HUDEP-2 (cell line): ENCODE measurements at regions not wholly inside any gene's neighbourhood (a gene's known extent, or its start where the extent isn't known, plus 50 kb on each side); places are given as distances from the start of the nearest gene placed in this dataset.
A peak's percentile ranks its signal among the peaks of the same experiment; 100 is the strongest.

Source experiments
- DNase-seq, 76 experiments: peaks; one replicate each; lab custom pipeline; 2025; ENCODE audit not compliant: unreplicated experiment in 76 of 76; lab: John Stamatoyannopoulos, UW

- peak in 5 of 76 experiments; percentile 1 to 11 (median 4) for DNase-seq
Measured at GRCh38 chr12:58450868-58451482, 469.3 kb downstream of the LRIG3 start.

GRCh38 chr12:58452546-58452945 lies 467.8 kb downstream of the LRIG3 start:
- DNase-seq = no peak

DNA sequence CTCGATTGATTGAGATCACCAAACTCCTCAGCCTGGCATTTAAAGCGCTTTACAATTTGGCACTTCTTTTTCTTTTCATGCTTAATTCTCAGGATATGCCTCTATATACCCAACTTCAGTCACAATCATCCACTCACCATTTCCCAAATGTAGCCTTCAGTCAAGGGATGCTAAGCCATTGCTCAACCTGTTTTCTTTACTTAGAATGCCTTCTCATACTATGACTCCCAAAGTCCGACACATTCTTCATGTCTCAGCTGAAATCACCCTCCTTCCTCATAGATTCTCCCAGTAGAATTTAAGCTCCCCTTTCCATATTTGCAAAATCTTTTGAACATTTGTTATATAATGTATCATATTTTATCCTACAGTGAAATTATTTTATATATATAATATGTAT lies 467.0 kb downstream of the LRIG3 start:
- DNase-seq = no peak

- no peak for DNase-seq
Measured at GRCh38 chr12:58455136-58455535, 465.2 kb downstream of the LRIG3 start.

DNA sequence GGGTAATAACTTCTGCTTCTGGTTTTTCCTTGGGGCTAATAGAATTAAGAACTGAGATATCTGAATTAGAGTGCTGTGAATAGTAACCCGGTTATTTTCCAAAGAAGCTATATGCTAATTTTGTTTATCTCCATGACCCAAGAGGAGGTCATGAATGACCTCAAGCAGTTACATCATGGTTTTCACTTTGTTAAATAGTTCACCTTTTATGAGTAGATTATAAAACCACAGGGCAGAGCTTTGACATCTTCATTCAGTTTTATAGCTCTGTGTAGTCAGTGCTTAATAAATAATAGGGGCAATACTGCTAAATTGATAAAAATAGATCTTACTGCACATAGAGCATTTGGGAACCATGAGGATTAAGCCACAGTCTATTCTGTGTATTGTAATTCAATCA lies 462.2 kb downstream of the LRIG3 start:
- no peak for DNase-seq

DNA sequence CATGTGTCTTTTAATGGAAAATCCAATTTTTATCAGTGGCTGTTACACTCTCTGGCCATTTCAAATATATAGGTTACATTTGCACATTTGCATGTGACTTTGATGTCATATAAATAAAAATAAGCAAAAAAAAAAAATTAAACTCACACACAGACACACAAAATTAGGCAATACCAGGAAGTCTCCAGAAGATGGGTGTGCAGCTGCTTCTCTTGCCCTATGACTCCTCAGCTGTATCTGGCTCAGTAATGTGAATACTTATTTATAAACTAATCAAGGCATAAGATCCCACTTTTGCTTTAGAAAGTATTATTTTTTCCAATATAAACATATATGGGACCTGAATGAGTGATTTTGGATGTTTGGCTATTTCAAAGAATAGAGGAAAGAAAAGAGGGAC lies 461.1 kb downstream of the LRIG3 start:
- no peak for DNase-seq

DNA sequence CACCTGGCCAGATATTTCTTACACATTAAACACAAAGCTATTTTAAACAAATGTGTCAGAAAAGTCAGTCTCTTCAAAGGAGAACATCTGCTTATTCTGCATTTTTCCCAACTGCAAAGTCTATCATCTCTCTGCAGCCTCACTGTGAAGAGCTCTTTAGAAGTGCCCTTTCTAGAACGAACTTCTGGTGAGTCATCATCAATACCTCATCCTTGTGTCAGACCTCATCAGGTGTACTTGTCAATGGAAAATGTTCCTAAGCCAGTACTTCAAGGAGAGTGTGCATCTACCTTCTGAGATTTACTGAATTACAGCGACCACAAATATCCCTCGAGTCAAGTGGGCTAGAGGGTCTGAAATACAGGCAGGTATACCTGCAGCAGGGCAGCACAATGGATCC lies 457.3 kb downstream of the LRIG3 start:
- DNase-seq = no peak

DNA sequence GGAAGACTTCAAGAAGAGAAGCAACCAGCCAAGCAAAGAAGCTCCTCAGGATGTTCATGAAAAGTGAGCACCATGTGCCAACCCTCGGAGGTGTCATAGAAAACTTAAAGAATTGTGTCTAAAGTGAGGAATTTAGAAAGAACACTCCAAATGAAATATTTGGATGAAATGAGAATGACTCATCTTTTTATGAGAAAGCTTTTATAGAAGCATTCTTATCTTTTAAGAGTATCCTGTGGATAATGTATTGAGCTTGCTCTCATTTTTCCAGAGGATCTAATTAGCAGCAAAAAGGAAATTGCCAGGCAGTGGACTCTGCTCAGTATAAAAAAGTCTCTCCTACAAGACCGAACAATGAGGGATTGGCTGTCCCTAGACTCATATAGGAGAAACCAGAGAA lies 454.9 kb downstream of the LRIG3 start:
- no peak for DNase-seq

DNA sequence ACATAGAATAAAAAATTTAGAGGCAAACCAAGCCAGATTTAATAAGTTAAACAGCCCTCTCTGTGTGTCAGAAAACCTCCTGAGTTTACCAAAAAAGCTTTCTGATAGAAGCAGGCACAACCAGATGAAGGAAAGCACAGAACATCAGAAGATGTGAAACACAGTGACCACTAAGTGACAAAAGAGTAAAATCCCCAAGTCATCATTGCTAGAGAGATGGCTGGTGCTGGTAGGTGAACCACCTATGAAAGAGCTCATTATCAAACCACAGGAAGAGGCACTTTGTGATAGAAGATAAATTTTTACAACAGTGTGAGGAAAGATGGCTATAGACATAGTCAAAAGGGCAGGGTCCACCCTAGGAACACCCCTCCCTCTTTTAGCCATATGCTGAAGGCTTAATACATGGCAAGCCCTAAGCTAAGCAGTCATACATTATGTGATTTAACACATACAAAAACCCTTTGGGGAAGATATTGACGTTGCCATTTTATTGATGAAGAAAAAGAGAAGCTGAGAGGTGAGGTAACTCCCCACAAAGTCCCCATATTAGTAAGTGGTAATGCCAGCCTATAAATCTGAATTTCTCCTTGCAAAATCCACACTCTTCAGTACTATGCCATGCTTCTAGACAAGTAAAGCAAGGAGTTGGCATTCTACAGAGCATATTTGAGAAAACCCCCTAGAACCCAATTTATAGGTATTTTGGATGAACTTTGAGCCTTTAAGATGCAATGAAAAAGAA lies 449.9 kb downstream of the LRIG3 start:
- DNase-seq = no peak

DNA sequence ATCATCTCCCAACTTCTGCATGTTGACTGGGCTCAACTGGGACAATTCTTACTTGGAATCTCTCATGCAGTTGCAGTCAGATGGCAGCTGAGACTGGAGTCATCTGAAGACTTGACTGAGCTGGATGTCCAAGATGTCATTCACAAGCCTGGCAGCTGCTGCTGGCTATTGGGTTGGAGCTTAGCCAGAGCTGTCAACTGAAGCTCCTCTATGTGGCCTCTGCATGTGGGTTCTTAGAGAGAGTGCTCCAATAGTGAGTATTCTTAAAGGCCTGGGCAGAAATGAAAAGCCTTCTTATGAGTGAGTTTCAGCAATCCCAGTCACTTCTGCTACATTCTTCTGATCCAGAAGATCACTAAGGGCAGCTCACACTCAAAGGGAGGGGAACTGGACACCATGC lies 440.9 kb downstream of the LRIG3 start:
- no peak for DNase-seq

DNA sequence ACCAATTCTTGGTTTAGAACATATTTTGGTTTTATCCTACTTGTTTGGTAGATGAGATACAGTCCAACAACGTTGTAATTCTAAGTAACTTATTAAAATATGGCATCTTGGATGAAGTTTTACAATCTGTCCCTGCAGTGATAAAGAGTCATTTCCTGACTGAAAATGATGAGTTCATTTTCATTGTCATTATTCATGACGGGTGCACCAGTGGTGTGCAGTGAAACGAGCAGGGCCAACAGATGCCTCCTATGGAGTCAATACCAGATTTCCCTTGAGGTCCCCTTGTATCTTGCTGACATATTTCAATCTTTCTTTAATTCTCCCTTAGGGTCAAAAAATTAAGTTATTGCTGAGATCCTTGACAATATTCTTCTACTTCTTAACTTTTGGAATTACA lies 438.5 kb downstream of the LRIG3 start:
- no peak for DNase-seq

GRCh38 chr12:58487255-58487654 lies 433.0 kb downstream of the LRIG3 start:
- no peak for DNase-seq

DNA sequence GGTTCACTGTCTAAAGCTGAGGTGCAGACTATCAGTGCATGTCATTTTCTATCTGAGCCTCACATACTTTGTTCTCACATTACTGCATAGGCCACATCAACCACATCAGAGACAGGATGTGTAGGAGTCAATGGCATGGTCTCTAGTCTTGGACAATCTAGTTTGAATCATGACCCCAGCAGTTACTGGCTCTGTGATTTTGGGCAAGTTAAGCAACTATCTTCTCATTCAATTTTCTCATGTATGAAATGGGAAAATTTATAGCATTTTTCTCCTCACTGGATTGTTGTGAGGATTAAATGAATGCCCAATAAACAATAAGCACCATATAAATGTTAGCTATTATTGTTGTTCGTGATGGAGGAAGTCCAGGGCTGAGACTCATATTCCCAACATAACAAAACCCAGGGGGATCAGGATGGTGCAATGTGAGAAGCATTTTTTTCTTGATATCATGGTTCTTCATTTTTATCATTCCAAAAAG lies 432.6 kb downstream of the LRIG3 start:
- DNase-seq = no peak

DNA sequence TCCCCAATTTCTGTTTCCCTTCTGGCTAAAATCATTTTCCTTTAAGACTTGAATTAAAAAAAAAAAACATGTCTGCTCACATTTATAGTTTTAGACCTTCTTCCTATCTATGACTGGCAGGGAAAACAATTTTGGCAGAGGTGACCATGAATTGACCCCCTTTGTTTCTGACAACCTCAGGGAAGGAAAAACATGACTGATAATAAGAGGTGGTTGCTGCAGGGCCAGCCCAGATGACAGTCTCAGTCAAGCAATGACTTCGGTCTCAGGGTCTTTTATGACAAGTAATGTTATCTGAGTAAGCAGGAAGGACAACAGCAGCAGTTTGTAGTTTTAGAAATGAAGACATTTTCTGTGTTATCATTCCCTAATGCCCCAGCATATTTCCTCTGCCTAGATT lies 430.9 kb downstream of the LRIG3 start:
- no peak for DNase-seq

- DNase-seq = no peak
Measured at GRCh38 chr12:58491306-58491705, 429.0 kb downstream of the LRIG3 start.

DNA sequence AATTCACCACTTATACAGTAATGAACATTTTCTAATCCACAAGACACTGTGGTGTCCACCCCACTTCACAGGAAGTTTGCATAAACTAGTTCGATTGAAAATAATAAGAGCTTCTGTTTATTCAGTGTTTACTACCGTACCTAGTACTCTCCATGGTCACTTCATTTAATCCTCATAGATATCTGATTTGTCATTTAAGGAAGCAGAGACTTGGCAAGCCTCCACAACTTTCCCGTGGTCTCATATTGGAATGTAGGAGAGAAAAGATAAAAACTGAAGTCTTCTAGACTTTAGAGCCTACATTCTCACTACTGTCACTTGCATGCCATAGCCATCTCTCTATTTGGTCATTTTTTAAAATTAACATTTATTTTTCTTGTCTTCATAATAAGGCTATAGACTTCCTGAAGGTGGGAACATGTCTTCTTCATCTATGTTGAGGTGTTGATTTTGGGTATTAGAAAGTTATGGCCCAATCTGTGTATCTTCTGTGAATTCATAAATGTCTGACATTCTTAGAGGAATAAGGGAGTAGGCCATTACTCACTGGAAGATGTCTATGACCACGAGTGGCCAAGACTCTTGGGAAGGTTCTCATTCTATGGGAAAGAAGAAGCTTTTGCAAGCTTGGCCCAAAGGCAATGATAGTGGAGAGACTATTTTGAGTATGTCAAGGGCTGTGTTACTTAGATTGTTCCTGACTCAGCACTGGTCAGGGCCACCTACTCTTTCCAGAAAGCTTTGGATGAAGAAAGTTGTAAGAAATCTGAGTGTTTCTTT lies 423.7 kb downstream of the LRIG3 start:
- no peak for DNase-seq

GRCh38 chr12:58500399-58500798 lies 419.9 kb downstream of the LRIG3 start:
- DNase-seq = no peak

- DNase-seq = no peak
Measured at GRCh38 chr12:58502226-58502625, 418.1 kb downstream of the LRIG3 start.

GRCh38 chr12:58502841-58503240 lies 417.5 kb downstream of the LRIG3 start:
- DNase-seq = no peak

GRCh38 chr12:58503731-58504130 lies 416.6 kb downstream of the LRIG3 start:
- DNase-seq = no peak

DNA sequence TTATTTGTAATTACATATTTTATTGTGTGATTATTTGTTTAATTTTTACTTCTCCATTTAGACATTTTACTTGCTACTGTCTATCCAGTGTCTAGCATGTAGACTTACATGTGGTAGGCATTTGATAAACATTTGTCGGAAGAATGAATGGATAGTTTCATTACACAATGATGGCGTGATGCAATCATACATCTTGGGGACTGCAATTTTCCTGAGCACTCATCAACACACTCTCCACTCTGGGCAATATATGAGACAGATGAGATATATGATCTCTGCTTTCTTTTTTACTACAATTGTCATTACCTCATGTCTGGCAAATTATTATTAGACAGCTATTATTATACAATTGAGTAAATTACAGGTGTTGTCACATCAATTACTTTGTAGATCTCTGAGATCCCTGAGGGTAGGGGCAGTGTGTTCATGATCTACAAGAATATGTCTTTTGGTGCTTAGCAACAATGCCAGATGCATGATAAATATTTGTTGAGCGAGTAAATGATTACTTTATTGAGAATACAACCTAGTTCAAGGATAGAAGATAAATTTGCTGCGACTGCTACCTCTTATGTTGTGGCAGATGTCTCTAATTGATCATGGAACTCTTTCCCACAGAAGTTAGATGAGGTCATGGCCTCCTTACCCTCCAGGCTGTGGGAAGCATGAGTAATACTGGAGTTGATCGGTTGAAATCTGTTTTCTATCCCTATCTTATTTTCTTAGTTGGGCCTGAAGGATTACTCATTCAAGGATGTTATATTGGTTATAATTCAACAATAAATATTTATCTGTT lies 416.0 kb downstream of the LRIG3 start:
- no peak for DNase-seq
